RWPE1 (cell line): ENCODE measurements at regions not wholly inside any gene's neighbourhood (a gene's known extent, or its start where the extent isn't known, plus 50 kb on each side); places are given as distances from the start of the nearest gene placed in this dataset.

Experiments used
- CTCF ChIA-PET: fragments of 350-600 bp; sonication (Branson Sonifier 250); formaldehyde crosslinking; extraction: SDS; loops from one replicate; lab custom pipeline; 2021; lab: Yijun Ruan, JAX
- POLR2A ChIA-PET: fragments of 400-600 bp; formaldehyde crosslinking; extraction: SDS; loops from one replicate; lab custom pipeline; 2020; ENCODE audit warnings: antibody characterized with exemption; ENCODE audit not compliant: low non-redundant PET; lab: Yijun Ruan, JAX
- DNase-seq: peaks from one replicate; pipeline ENCODE4 v3.0.0; 2012; ENCODE audit warnings: low spot score
- H3K27ac ChIP-seq: fragments of 450-650 bp; 2 replicates; pipeline ENCODE4 v1.5.1; 2017
- TF ChIP-seq, protein P1 (sequence below): fragments of 450-650 bp; conservative IDR thresholded peaks from 2 replicates; pipeline ENCODE4 v1.5.1; 2017; ENCODE audit warnings: low read depth, mild to moderate bottlenecking

DNA sequence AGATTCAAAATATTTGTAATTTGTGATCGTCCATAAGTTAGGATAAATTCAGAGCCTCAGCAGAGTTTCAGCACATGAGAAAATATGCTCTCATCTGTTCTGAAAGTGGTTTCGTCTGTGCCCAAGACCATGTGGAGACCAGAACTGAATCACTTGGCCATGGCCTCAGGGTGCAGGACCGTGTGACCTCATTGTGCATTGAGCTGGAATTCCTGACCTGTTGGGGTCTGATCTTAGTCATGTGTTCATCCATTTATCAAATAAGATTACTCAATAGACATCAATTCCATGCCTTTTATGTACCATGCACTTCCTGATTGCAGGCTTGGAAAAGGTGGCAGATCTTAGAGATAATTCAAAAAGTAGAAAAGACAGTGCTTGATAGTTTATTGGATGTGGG lies 680.5 kb downstream of the QKI start:
- H3K27ac ChIP-seq: no peak overlapping the region
- TF ChIP-seq, protein P1, sequence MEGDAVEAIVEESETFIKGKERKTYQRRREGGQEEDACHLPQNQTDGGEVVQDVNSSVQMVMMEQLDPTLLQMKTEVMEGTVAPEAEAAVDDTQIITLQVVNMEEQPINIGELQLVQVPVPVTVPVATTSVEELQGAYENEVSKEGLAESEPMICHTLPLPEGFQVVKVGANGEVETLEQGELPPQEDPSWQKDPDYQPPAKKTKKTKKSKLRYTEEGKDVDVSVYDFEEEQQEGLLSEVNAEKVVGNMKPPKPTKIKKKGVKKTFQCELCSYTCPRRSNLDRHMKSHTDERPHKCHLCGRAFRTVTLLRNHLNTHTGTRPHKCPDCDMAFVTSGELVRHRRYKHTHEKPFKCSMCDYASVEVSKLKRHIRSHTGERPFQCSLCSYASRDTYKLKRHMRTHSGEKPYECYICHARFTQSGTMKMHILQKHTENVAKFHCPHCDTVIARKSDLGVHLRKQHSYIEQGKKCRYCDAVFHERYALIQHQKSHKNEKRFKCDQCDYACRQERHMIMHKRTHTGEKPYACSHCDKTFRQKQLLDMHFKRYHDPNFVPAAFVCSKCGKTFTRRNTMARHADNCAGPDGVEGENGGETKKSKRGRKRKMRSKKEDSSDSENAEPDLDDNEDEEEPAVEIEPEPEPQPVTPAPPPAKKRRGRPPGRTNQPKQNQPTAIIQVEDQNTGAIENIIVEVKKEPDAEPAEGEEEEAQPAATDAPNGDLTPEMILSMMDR: no peak
- POLR2A ChIA-PET: no interaction called here
- no peak for DNase-seq
- CTCF ChIA-PET: no interaction called here

DNA sequence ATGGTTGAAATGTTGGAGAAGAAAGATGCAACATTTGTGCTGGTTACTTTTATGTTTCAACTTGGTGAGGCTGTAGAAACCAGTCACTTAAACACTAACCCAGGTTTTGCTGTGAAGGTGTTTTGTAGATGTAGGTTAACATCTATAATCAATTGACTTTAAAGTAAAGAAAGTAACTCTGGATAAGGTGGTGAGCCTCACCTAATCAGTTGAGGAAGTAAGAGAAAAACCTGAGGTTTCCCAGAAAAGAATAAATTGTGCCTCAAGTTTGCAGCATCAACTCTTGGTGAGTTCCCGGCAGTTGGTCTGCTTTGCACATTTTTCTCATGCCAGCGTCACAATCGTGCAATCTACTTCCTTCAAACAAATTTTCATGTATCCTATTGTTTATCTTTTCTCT lies 673.4 kb downstream of the QKI start:
- H3K27ac ChIP-seq: no peak overlapping the region
- POLR2A ChIA-PET: no interaction called here
- no peak for DNase-seq
- CTCF ChIA-PET: no interaction called here
- TF ChIP-seq, protein P1: no peak

DNA sequence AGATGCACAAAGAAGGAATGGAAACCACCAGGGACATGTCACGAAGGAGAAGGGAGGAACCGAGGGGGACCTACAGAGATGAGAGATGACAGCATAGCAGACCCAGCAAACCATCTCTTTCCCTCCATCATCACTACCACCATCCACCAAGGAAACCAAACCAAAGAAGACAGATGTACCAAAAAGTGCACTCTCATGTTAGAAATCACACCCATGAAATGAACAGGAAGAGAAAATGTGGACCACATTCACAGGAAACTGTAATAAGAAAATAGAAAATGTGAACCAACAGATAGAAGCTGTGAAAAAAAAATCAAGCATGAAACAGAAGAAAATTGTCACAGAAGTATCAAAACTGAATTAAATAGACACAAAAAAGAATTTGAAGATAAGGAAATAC lies 672.7 kb downstream of the QKI start:
- H3K27ac ChIP-seq: no peak overlapping the region
- DNase-seq: no peak
- CTCF ChIA-PET: no interaction called here
- TF ChIP-seq, protein P1: no peak
- POLR2A ChIA-PET: no interaction called here

DNA sequence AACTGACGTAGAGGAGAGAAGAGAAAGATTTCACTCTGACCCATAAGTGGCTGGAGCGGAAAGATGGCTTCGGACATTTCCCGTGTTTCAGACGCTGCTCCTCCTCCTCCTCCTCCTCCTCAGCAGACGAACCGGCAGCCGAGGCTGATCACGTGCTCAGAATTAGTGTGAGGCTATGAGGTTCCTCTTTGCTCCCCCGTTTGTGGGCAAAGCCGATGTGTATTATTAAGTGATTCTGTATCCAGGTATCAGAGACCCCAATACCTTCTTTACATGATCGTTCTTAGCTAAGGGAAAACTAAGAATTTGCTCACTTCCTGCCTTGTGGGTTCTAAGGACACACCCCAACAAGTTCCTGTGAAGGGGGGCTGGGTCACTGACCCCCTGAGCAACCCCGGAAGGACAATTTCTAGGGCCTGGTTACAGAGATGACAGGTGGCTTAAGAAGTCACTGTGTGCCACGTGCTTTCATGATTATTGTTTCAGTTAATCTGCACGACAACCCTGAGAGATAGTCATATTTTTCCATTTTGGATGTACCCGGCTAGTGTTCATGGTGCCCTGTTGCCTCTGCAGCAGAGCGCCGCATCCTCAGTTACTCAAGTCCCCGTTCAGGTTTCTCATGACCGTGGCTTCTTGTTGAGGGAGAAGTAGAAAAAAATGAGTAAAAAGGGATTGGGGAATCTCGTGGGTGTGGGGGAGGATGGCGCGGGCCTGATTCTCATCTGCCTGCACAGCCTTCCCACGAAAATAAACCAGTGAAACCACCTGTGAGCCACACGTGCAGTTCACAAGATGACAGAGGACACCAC lies 671.8 kb downstream of the QKI start:
- TF ChIP-seq, protein P1: no peak
- H3K27ac ChIP-seq: no peak overlapping the region
- ChIA-PET CTCF (no interaction called here), POLR2A (no interaction called here)
- no peak for DNase-seq

DNA sequence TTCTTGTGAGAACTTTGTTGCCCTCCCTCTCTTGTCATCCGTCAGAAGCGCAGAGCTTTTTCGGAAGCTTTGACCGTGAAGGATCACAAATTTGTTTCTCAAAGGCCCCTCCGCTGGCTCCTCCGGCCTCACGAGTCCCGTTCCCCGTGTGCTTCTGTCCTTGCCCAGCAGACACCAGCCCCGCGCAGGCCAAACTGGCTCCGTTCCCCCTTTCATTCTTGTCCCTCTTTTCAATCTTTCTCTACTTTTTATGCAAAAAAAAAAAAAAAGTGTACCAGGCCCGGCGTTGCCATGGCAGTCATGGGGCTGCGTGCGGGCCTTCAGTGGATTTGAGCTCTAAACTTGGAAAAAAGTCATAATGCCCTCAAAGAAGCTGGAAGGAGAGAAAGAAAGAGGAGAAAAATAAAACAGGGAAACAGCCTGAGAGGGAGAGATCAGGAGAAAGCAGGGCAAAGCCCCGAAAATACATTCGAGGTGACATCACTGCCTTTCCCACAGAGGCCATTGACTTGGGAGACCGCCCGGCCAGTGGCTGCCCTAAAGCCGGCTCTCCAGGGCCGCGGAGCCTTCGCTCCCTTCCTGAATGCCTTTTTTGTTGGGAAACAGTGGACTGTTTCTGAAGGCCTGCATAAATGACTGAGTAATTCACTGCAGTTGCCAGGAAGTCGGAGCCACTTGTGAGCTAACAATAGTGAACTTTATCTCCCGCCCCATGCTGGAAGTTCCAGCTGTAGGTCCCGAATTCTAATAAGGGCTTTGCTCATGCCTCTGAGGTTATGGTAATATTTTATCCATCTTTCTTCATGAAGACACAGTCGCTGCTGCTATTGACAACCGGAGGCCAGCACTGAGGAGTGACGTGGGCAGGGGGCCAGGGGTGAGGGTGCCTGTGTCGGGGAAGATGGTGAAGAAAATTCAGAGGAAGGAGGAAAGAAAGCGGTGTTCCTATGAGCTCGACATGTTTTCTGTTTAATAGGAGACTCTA lies 670.9 kb downstream of the QKI start:
- ChIA-PET POLR2A (no interaction called here), CTCF (no interaction called here)
- TF ChIP-seq, protein P1: no peak
- DNase-seq: no peak
- no peak overlapping the region for H3K27ac ChIP-seq

DNA sequence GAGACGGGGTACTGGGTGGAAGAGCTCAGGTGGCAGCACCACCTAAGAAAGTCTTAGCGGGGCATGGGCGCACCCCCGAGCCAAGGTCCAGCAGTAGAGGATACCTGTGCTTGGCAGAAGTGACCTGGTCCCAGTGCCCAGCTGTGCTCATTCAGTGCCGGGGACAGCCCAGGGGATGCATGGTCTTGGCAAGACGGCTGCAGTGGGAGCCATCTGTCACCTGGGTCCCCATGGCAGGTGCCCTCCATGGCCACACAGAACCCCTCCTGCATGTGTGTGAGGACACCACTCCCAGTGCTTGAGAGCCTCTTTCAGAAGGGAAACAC lies 664.7 kb downstream of the QKI start:
- DNase-seq: no peak
- no peak overlapping the region for H3K27ac ChIP-seq
- TF ChIP-seq, protein P1: no peak
- ChIA-PET POLR2A (no interaction called here), CTCF (no interaction called here)
